ENCODE measurements at regions not wholly inside any gene's neighbourhood (a gene's known extent, or its start where the extent isn't known, plus 50 kb on each side); places are given as distances from the start of the nearest gene placed in this dataset.

DNA sequence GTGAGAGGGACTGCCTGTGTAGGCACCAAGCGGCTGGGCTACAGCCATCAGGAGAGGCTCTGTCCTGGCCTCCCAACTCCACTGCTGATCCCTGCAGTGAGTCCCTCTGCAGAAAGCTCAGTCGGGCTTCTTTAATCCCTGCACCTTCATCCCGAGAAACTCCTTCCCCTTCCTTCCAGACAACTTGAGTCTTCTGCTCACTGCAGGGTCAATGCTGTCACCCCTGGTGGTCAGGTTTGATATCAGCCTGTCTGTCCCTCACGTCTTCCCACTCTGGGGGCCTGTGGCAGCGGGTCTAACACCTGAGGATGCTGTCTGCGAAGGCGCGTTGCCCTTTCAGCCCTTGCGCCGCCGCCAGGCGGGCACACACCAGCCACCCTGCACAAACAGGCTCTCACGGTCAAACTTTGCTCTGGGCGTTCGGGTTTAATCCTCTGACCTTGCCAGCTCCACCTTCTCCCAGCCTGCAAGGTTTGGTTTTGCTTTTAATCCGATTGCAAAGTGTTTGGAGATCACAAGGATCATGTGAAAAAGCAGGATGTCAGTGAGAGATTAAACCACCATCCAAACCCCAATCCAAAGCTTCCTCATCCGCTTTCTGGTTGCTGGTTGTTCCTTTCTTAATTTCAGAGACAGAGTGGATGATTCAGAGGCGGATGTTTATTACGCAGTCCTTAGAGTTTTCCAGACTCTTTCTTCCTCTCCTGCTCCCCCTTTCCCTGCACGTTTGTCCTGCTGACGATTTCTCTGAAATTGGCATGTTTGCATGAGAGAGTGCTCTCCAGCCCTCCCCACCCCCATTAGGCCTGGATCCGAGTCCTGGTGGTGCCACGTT, 74.8 kb upstream of the SLC34A2 start:
- DNase-seq = no peak

DNA sequence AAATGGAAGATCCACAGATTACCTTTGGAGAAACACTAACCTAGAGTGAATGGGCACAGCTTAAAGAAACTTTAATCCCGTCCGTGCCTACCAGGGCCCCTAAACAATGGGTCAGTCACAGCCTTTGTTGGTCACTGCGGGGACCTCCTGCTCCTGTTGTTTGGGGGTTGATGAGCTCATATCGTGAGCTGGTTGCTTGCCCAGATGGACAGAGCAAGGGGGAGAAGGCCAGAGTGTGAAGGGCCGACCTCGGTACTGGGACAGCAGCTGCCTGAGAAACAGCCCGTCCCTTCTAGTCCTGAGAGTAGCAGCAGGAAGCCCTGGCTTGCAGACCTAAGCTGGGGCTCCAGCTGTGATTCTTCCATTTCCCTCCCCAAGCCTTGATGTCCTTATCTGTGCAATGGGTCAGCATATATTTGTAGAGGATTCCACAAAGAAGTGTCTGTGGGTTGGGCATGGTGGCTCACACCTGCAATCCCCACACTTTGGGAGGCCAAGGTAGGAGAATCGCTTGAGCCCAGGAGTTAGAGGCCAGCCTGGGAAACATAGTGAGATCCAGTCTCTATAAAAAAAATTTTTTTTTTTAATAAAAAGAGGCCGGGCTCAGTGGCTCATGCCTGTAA, 69.6 kb upstream of the SLC34A2 start:
- DNase-seq = no peak

DNA sequence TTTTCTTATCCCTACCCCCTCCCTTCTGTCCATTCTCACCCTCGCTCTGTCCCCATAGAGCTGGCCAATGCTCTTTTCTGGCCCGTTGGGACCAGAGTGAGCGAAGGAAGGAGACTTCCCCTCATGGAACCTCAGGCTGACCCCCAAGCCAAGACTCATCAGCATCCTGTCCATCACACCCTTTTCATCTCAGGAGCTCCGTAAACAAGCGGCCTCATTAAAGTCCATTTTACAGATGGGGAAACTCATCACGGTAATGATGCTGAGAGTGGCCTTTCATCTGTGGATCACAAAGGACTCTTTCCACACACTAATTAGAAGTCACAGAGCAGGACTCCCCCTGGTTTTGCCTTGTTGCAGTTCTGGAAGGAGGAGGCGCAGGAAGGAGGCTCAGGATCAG, 67.4 kb upstream of the SLC34A2 start:
- DNase-seq = no peak

DNA sequence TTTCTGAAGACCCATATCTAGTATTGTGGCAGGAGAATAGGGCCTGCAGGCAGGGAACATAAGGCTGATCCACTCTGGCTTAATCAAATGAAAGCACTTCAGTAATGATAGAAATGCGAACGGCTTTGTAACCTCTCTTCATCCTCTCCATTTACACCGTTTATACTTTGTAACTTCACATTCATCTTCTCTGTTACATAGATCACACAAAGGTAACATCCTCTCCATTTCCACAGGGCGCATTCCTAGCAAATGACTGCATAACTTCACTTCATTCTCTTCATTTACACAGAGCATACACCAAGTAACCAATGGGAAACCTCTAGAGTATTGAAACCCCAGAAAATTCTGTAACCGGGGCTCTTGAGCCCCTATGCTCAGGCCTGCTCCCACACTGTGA, 65.5 kb upstream of the SLC34A2 start:
- DNase-seq = no peak

DNA sequence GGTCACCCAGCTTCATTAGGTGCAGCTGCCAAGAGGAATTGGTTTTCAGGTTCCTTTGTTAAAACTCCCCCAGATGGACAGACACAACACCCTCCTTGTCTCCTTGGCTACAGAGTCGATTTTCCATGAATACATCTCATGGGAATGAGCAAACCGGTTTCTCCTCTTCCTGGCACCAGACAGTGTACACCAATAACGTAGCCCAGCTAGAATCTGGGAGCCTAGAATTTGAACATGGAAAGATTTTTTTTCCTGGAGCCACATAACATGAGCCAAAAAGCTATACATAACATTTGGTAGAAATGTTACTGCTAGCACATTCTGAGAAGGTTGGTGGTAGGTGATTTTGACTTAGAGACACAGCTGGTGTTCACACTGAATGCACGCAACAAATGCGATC, 62.9 kb upstream of the SLC34A2 start:
- DNase-seq = no peak

All from NCI-H2081 treated with DMSO at 0.1 percent for 48 hours (cell line).